OCI-LY7 (cell line): ENCODE measurements at regions not wholly inside any gene's neighbourhood (a gene's known extent, or its start where the extent isn't known, plus 50 kb on each side); places are given as distances from the start of the nearest gene placed in this dataset.

Experiments
- BruUV-seq: library from RNA; stranded (reverse); fragments of 400-500 nt; replicated peaks from 2 replicates; lab custom pipeline; 2021; lab: Mats Ljungman, UMichigan
- CTCF ChIA-PET: fragments of 300-600 bp; sonication (Branson Sonifier 250); formaldehyde crosslinking; loops from one replicate; lab custom pipeline; 2022; ENCODE audit warnings: antibody characterized with exemption; ENCODE audit not compliant: unreplicated experiment; lab: Charles Lee
- POLR2A ChIA-PET: fragments of 300-600 bp; sonication (Branson Sonifier 250); formaldehyde crosslinking; loops from one replicate; lab custom pipeline; 2022; ENCODE audit warnings: antibody characterized with exemption; lab: Charles Lee
- DNase-seq: peaks from one replicate; pipeline ENCODE4 v3.0.0-alpha.2; 2015; ENCODE audit warnings: low spot score
- H2AFZ ChIP-seq: fragments of 200-600 bp; sonication (generic), shearing (Covaris generic); 2 replicates; pipeline ENCODE4 v1.6.1; 2014; ENCODE audit warnings: mild to moderate bottlenecking, antibody characterized with exemption, low read length, moderate library complexity
- H3K27ac ChIP-seq: fragments of 200-600 bp; sonication (generic); 2 replicates; pipeline ENCODE4 v1.5.1; 2014; ENCODE audit warnings: mixed run types, low read depth, mild to moderate bottlenecking, moderate library complexity, low read length, inconsistent platforms; ENCODE audit not compliant: poor library complexity, severe bottlenecking
- H3K36me3 ChIP-seq: fragments of 200-600 bp; sonication (generic); 2 replicates; pipeline ENCODE4 v1.6.1; 2014; ENCODE audit warnings: mild to moderate bottlenecking, antibody characterized with exemption, low read length, moderate library complexity, mixed read lengths; ENCODE audit not compliant: insufficient read depth
- H3K4me1 ChIP-seq: fragments of 200-600 bp; sonication (generic); 2 replicates; pipeline ENCODE4 v1.5.1; 2014; ENCODE audit warnings: mild to moderate bottlenecking, low read length; ENCODE audit not compliant: insufficient read depth, poor library complexity, severe bottlenecking
- H3K4me2 ChIP-seq: fragments of 200-600 bp; sonication (generic); 2 replicates; pipeline ENCODE4 v1.6.1; 2014; ENCODE audit warnings: mild to moderate bottlenecking, low read length
- H3K4me3 ChIP-seq: fragments of 200-600 bp; sonication (generic); 2 replicates; pipeline ENCODE4 v1.5.1; 2014; ENCODE audit warnings: mild to moderate bottlenecking, low read depth, low read length; ENCODE audit not compliant: poor library complexity, severe bottlenecking
- H3K79me2 ChIP-seq: fragments of 200-600 bp; sonication (generic); 2 replicates; pipeline ENCODE4 v1.6.1; 2016; ENCODE audit warnings: low read depth, mild to moderate bottlenecking, low read length, moderate library complexity, mixed read lengths; ENCODE audit not compliant: insufficient read depth
- H3K9me2 ChIP-seq: fragments of 200-600 bp; sonication (generic); 2 replicates; pipeline ENCODE4 v1.6.1; 2016; ENCODE audit warnings: mild to moderate bottlenecking, low read length, mixed read lengths; ENCODE audit not compliant: insufficient read depth
- H3K9me3 ChIP-seq: fragments of 200-600 bp; sonication (generic); 2 replicates; pipeline ENCODE4 v1.6.1; 2014; ENCODE audit warnings: mild to moderate bottlenecking, mixed run types, low read length, mixed read lengths
- H4K20me1 ChIP-seq: fragments of 200-600 bp; sonication (generic); 2 replicates; pipeline ENCODE4 v1.6.1; 2014; ENCODE audit warnings: mild to moderate bottlenecking, antibody characterized with exemption, low read length, moderate library complexity, mixed read lengths; ENCODE audit not compliant: insufficient read depth
- EZH2phosphoT487 ChIP-seq: fragments of 200-600 bp; sonication (generic); IDR thresholded peaks from 2 replicates; pipeline ENCODE4 v1.6.1; 2018; ENCODE audit warnings: low read depth, borderline replicate concordance, mild to moderate bottlenecking, mixed run types, antibody characterized with exemption, low read length, moderate library complexity, mixed read lengths
- intact Hi-C: fragments of 100-400 bp; cut with micrococcal nuclease; formaldehyde crosslinking; loops from one replicate; pipeline ENCODE4 v1.10.0; 2022; ENCODE audit not compliant: unreplicated experiment
- TF ChIP-seq, protein P1 (sequence below): fragments of 200-600 bp; sonication (generic); conservative IDR thresholded peaks from 2 replicates; pipeline ENCODE4 v1.5.1; 2014; ENCODE audit warnings: mild to moderate bottlenecking, antibody characterized with exemption, low read length, moderate library complexity, mixed read lengths

DNA sequence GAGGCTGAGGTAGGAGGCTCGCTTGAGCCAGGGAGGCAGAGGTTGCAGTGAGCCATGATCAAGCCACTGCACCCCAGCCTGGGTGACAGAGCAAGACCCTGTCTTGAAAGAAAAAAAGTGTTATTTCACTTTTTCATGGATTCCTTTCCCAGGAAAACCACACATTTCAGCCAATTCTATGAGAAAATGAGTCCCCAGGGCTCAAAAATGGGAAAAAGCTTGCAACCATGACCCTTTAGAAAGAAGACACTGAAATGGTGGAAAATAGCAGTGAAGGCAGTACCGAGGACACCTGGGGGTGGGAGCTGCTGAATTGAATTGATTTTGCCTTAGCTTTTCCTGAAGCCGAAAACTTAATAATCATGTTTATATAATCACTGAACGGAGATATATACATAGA lies 284.2 kb upstream of the HDAC4 start:
- Histone ChIP-seq H3K4me1 (no peaks in the 10 kb centered on the region), H3K79me2 (no peaks in the 10 kb centered on the region), H3K4me3 (no peak overlapping the region), H4K20me1 (no peaks in the 10 kb centered on the region), H3K9me3 (no peaks in the 10 kb centered on the region), H3K27ac (no peak overlapping the region), H3K36me3 (no peaks in the 10 kb centered on the region), H2AFZ (no peak overlapping the region), H3K4me2 (no peak overlapping the region), H3K9me2 (no peaks in the 10 kb centered on the region)
- intact Hi-C loops: no loop called here
- no peak for DNase-seq
- no TSS peak for BruUV-seq
- ChIA-PET CTCF (no interaction called here), POLR2A (no interaction called here)
- no peak for TF ChIP-seq EZH2phosphoT487
- TF ChIP-seq, protein P1, sequence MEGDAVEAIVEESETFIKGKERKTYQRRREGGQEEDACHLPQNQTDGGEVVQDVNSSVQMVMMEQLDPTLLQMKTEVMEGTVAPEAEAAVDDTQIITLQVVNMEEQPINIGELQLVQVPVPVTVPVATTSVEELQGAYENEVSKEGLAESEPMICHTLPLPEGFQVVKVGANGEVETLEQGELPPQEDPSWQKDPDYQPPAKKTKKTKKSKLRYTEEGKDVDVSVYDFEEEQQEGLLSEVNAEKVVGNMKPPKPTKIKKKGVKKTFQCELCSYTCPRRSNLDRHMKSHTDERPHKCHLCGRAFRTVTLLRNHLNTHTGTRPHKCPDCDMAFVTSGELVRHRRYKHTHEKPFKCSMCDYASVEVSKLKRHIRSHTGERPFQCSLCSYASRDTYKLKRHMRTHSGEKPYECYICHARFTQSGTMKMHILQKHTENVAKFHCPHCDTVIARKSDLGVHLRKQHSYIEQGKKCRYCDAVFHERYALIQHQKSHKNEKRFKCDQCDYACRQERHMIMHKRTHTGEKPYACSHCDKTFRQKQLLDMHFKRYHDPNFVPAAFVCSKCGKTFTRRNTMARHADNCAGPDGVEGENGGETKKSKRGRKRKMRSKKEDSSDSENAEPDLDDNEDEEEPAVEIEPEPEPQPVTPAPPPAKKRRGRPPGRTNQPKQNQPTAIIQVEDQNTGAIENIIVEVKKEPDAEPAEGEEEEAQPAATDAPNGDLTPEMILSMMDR: no peak

DNA sequence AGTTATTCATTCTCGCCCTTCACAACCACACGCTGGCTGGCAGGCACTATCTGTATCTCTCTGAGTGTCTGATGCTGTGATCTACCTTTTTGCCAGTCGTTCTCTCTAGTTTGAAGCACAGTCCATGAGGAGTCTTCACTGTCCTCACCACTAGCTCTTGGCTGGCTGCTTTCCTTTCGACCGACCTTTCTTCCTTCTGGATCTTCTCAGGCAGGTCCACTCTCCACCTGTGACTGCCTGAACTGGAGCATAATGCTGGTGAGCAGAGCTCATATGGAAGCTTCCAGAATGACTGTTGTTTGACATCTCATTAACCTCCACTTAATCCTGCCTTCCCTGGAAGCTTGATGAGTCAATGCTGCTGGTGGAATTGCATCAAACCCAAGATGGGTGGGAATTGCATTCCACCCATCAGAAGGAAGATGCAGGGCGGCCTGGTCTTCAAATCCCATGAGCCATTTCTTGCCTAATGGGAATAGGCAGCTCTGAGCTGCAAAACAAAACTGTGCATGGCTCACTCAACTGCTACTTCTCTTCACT lies 283.5 kb upstream of the HDAC4 start:
- ChIA-PET POLR2A (no interaction called here), CTCF (no interaction called here)
- no peak overlapping the region for H3K4me3 ChIP-seq
- no peak for DNase-seq
- no peak overlapping the region for H2AFZ ChIP-seq
- no peaks in the 10 kb centered on the region for H3K79me2 ChIP-seq
- H4K20me1 ChIP-seq: no peaks in the 10 kb centered on the region
- TF ChIP-seq, protein P1: no peak
- no peak for TF ChIP-seq EZH2phosphoT487
- H3K9me2 ChIP-seq: no peaks in the 10 kb centered on the region
- intact Hi-C loops: no loop called here
- H3K36me3 ChIP-seq: no peaks in the 10 kb centered on the region
- no TSS peak for BruUV-seq
- H3K4me2 ChIP-seq: no peak overlapping the region
- no peak overlapping the region for H3K27ac ChIP-seq
- H3K4me1 ChIP-seq: no peaks in the 10 kb centered on the region
- no peaks in the 10 kb centered on the region for H3K9me3 ChIP-seq

DNA sequence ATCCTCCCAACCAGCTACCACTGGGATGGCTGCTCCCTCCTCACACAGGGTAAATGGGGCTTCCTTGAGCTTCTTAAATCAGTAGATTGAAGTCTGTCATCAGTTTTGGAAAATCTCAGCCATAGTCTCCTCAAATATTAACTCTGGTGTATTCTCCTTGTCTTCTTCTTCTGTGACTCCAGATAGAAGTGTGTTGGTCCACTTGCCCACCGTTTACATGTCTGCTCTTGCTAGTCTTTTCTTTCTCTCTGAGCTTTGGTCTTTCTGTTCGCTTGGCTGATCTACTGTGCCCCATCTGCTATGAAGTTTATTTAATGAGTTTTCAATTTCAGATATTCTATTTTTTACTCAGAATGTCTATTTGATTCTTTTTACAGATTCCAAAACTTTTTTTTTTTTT lies 281.7 kb upstream of the HDAC4 start:
- H3K79me2 ChIP-seq: no peaks in the 10 kb centered on the region
- no peaks in the 10 kb centered on the region for H3K9me2 ChIP-seq
- TF ChIP-seq, protein P1: no peak
- TF ChIP-seq EZH2phosphoT487: no peak
- no peaks in the 10 kb centered on the region for H3K4me1 ChIP-seq
- H2AFZ ChIP-seq: no peak overlapping the region
- H3K9me3 ChIP-seq: no peaks in the 10 kb centered on the region
- no peak for DNase-seq
- POLR2A ChIA-PET: interaction anchor here (0.7 kb wide), 2 partner anchors 14 to 513 kb away, joined by 3 read pairs; no protein-coding TSS in a partner anchor
- intact Hi-C loops: no loop called here
- H3K4me2 ChIP-seq: no peak overlapping the region
- no peak overlapping the region for H3K4me3 ChIP-seq
- H3K36me3 ChIP-seq: no peaks in the 10 kb centered on the region
- BruUV-seq: no TSS peak
- H3K27ac ChIP-seq: no peak overlapping the region
- H4K20me1 ChIP-seq: no peaks in the 10 kb centered on the region
- CTCF ChIA-PET: no interaction called here
